ENCODE measurements at regions not wholly inside any gene's neighbourhood (a gene's known extent, or its start where the extent isn't known, plus 50 kb on each side); places are given as distances from the start of the nearest gene placed in this dataset.

DNA sequence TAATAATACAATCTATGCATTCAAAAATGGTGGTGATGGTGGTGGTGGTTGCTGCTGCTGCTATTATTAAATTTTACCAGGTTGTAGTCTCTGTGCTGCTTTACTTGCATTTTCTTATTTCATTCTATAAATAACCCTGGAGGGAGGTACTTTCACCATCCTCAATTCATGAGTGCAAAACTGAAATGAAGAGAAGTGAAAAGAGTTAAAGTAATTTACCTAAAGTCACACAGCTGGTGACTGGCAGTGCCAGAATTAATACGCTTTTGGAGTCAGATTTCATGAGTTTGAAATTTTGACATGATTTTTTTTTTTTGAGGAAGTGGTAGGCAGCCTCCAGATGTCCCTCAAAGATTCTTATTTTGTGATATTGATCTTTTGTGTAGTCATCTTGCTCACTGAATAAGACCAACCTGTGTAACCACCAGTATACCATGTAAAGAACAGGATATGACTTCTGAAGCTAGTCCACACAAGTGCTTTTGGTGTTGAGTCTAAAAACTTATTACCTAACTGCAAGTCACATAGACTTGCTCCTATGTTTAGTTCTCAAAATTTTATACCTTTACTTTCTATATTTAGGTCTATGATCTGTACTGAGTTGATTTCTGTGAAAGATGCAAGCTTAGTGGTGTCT is 218.8 kb downstream of the ZWINT start:
- H3K27me3 ChIP-seq (ENCODE audit: low read depth), result no peaks in the 10 kb centered on the region
- H3K27ac ChIP-seq (replicated peaks), result no peak overlapping the region
- no peaks in the 10 kb centered on the region for H3K36me3 ChIP-seq
- TF ChIP-seq, protein P1, sequence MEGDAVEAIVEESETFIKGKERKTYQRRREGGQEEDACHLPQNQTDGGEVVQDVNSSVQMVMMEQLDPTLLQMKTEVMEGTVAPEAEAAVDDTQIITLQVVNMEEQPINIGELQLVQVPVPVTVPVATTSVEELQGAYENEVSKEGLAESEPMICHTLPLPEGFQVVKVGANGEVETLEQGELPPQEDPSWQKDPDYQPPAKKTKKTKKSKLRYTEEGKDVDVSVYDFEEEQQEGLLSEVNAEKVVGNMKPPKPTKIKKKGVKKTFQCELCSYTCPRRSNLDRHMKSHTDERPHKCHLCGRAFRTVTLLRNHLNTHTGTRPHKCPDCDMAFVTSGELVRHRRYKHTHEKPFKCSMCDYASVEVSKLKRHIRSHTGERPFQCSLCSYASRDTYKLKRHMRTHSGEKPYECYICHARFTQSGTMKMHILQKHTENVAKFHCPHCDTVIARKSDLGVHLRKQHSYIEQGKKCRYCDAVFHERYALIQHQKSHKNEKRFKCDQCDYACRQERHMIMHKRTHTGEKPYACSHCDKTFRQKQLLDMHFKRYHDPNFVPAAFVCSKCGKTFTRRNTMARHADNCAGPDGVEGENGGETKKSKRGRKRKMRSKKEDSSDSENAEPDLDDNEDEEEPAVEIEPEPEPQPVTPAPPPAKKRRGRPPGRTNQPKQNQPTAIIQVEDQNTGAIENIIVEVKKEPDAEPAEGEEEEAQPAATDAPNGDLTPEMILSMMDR (IDR thresholded peaks at IDR 0.05; ENCODE audit: borderline replicate concordance), result no peak
- intact Hi-C loops (cut with micrococcal nuclease), result no loop called here
- no peaks in the 10 kb centered on the region for H3K9me3 ChIP-seq (replicated peaks)
- no peak for DNase-seq
- no peaks in the 10 kb centered on the region for H3K4me1 ChIP-seq
- no peak overlapping the region for H3K4me3 ChIP-seq

DNA sequence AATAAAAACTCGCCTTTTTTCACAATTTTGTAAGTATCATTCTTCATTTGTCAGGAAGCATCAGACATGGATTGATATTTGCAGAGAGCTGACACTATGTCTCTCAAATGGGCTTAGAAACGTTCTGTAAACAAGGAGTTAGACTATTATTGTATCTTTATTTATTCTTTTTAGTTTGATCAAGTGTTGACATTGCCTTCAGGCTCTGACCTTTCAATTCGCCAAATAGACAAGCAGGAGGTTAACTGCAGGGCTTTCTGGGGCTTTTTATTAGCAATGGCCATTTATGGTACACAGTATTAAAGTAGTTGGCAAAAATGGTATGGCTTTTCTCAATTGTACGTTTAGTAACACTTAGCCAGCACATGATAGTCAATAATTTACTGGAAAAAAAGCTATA is 221.7 kb downstream of the ZWINT start:
- Histone ChIP-seq H3K36me3 (no peaks in the 10 kb centered on the region), H3K27ac (replicated peaks) (no peak overlapping the region), H3K4me3 (no peak overlapping the region), H3K4me1 (no peaks in the 10 kb centered on the region), H3K9me3 (replicated peaks) (no peaks in the 10 kb centered on the region), H3K27me3 (ENCODE audit: low read depth) (no peaks in the 10 kb centered on the region)
- DNase-seq, result no peak
- TF ChIP-seq, protein P1 (IDR thresholded peaks at IDR 0.05; ENCODE audit: borderline replicate concordance), result no peak
- intact Hi-C loops (cut with micrococcal nuclease), result no loop called here

DNA sequence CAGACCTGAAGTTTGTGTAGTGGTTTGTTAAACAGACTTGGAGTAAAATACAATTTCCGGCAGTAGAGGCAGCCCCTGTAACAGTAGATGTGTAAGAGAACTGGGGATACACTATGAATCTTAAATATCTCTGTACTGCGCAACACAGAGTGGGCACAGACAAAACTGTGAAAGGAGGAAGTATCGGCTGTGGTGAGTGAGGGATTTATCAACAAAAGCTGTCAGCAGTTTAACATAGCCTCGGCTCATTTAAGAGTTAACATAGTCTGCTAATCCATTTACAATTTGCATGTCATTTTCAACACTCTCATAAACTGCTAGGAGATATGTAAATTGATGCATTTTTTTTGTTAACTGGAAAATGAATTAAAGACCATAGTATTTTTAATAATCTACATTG is 225.2 kb downstream of the ZWINT start:
- H3K4me3 ChIP-seq, result no peak overlapping the region
- no peaks in the 10 kb centered on the region for H3K9me3 ChIP-seq (replicated peaks)
- no peaks in the 10 kb centered on the region for H3K27me3 ChIP-seq (ENCODE audit: low read depth)
- H3K36me3 ChIP-seq, result no peaks in the 10 kb centered on the region
- TF ChIP-seq, protein P1 (IDR thresholded peaks at IDR 0.05; ENCODE audit: borderline replicate concordance), result no peak
- H3K4me1 ChIP-seq, result no peaks in the 10 kb centered on the region
- intact Hi-C loops (cut with micrococcal nuclease), result no loop called here
- DNase-seq, result no peak
- H3K27ac ChIP-seq (replicated peaks), result no peak overlapping the region

DNA sequence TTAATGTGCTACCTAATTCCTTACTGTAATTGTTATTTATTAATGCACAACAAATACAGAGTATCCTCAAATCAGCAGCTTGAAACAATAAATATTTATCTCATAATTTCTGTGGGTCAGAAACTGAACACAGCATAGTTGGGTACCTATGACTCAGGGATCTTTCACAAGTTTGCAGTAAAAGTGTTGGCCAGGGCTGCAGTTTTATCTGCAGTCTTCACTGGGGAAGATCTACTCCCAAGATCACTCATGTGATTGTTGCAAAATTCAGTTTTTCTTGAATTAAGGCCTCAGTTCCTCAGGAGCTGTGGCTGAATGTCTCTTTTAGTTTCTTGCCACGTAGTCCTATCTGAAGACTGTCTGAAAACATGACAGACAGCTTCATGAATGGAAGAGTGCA is 237.8 kb downstream of the ZWINT start:
- H3K27ac ChIP-seq (replicated peaks), result no peak overlapping the region
- no peaks in the 10 kb centered on the region for H3K9me3 ChIP-seq (replicated peaks)
- no peak for DNase-seq
- no peak overlapping the region for H3K4me3 ChIP-seq
- TF ChIP-seq, protein P1 (IDR thresholded peaks at IDR 0.05; ENCODE audit: borderline replicate concordance), result no peak
- no peaks in the 10 kb centered on the region for H3K27me3 ChIP-seq (ENCODE audit: low read depth)
- H3K4me1 ChIP-seq, result no peaks in the 10 kb centered on the region
- no peaks in the 10 kb centered on the region for H3K36me3 ChIP-seq
- intact Hi-C loops (cut with micrococcal nuclease), result no loop called here

DNA sequence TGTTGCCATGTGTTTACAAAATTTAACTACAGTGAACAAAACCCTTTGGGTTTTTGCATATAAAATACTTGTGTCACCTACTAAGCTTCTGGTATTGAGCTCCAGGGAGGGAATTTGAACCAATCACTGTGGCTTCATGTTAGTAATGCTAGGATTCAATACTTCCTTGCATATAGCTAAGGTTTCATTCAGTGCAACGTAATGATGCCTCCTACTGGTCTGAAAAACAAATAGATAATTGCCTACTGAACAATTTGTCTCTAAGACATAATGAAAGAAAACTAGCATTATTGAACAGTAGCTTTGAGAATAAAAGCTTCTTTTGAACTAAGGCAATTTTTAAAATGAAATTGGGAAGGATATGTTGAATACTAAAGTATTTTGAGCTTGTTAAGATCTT is 244.4 kb downstream of the ZWINT start:
- peaks cover 5% of the 10 kb centered on the region for H3K9me3 ChIP-seq (replicated peaks)
- H3K4me3 ChIP-seq, result no peak overlapping the region
- no peaks in the 10 kb centered on the region for H3K4me1 ChIP-seq
- H3K36me3 ChIP-seq, result no peaks in the 10 kb centered on the region
- DNase-seq, result no peak
- intact Hi-C loops (cut with micrococcal nuclease), result no loop called here
- TF ChIP-seq, protein P1 (IDR thresholded peaks at IDR 0.05; ENCODE audit: borderline replicate concordance), result no peak
- H3K27me3 ChIP-seq (ENCODE audit: low read depth), result no peaks in the 10 kb centered on the region
- H3K27ac ChIP-seq (replicated peaks), result no peak overlapping the region
